ENCODE measurements at regions not wholly inside any gene's neighbourhood (a gene's known extent, or its start where the extent isn't known, plus 50 kb on each side); places are given as distances from the start of the nearest gene placed in this dataset.

GRCh38 chr3:72445827-72446217 is 402.4 kb downstream of the SHQ1 start:
- in situ Hi-C loops (cut with HindIII; ENCODE audit: low pct_unique_long_range_greater_than_20kb, low sequenced_read_pairs) (no loop called here), intact Hi-C loops (cut with micrococcal nuclease; ENCODE audit: unreplicated experiment) (no loop called here)
- H3K27ac ChIP-seq (ENCODE audit: low read length) = peak overlapping the region; percentile 91
- CTCF ChIA-PET = no interaction called here
- H3K4me3 ChIP-seq (ENCODE audit: low read depth in 2 of 2, low read length in 2 of 2) = peak overlapping the region; percentile 88 to 91
- BruUV-seq (replicated peaks) = TSS peak; percentile 72
- peaks cover 14% of the 10 kb centered on the region for H3K4me1 ChIP-seq (ENCODE audit: control insufficient read depth, insufficient read depth, low read length)
- TF ChIP-seq TCF7L2 (IDR thresholded peaks at IDR 0.05; ENCODE audit: low read depth, low read length) (no peak), REST (IDR thresholded peaks at IDR 0.05; ENCODE audit: insufficient read depth in 1 of 2, low read depth in 2 of 2, low read length in 1 of 2) (no peak), POLR2AphosphoS5 (IDR thresholded peaks at IDR 0.05; ENCODE audit: low read depth, low read length) (no peak), SIN3A (IDR thresholded peaks at IDR 0.05; ENCODE audit: borderline replicate concordance, insufficient read depth, low read depth, low read length) (no peak), CTCF (IDR thresholded peaks at IDR 0.05) (no peak)
- no peaks in the 10 kb centered on the region for H3K27me3 ChIP-seq (ENCODE audit: control insufficient read depth, insufficient read depth, low read length)
- H3K9me3 ChIP-seq (ENCODE audit: control insufficient read depth, insufficient read depth, low read depth, low read length) = no peaks in the 10 kb centered on the region
- H3K36me3 ChIP-seq (ENCODE audit: control insufficient read depth, insufficient read depth, low read length) = peaks cover 5% of the 10 kb centered on the region; the same call in 1 of the 2 replicates
- ATAC-seq = no peak
- DNase-seq (ENCODE audit: low read depth, low spot score) = no peak
- POLR2A ChIA-PET = no interaction called here

GRCh38 chr3:72444656-72445223 is 403.5 kb downstream of the SHQ1 start:
- POLR2A ChIA-PET = no interaction called here
- no peak overlapping the region for H3K27ac ChIP-seq (ENCODE audit: low read length)
- no TSS peak for BruUV-seq (replicated peaks)
- CTCF ChIA-PET = no interaction called here
- H3K9me3 ChIP-seq (ENCODE audit: control insufficient read depth, insufficient read depth, low read depth, low read length) = no peaks in the 10 kb centered on the region
- in situ Hi-C loops (cut with HindIII; ENCODE audit: low pct_unique_long_range_greater_than_20kb, low sequenced_read_pairs) (no loop called here), intact Hi-C loops (cut with micrococcal nuclease; ENCODE audit: unreplicated experiment) (no loop called here)
- H3K27me3 ChIP-seq (ENCODE audit: control insufficient read depth, insufficient read depth, low read length) = no peaks in the 10 kb centered on the region
- no peak for TF ChIP-seq CTCF (IDR thresholded peaks at IDR 0.05)
- TF ChIP-seq TCF7L2 (IDR thresholded peaks at IDR 0.05; ENCODE audit: low read depth, low read length) = no peak
- no peak for TF ChIP-seq SIN3A (IDR thresholded peaks at IDR 0.05; ENCODE audit: borderline replicate concordance, insufficient read depth, low read depth, low read length)
- no peak for TF ChIP-seq POLR2AphosphoS5 (IDR thresholded peaks at IDR 0.05; ENCODE audit: low read depth, low read length)
- TF ChIP-seq REST (IDR thresholded peaks at IDR 0.05; ENCODE audit: insufficient read depth in 1 of 2, low read depth in 2 of 2, low read length in 1 of 2) = no peak
- no peak for DNase-seq (ENCODE audit: low read depth, low spot score)
- no peak for ATAC-seq
- peaks cover 14% of the 10 kb centered on the region for H3K4me1 ChIP-seq (ENCODE audit: control insufficient read depth, insufficient read depth, low read length)
- peak overlapping the region in 1 of 2 experiments; percentile 88; a peak in 1 of 4 replicates for H3K4me3 ChIP-seq (ENCODE audit: low read depth in 2 of 2, low read length in 2 of 2)
- peaks cover 5% of the 10 kb centered on the region; the same call in 1 of the 2 replicates for H3K36me3 ChIP-seq (ENCODE audit: control insufficient read depth, insufficient read depth, low read length)
